Erythroblast (primary cell): ENCODE measurements at regions not wholly inside any gene's neighbourhood (a gene's known extent, or its start where the extent isn't known, plus 50 kb on each side); places are given as distances from the start of the nearest gene placed in this dataset.

Source experiments
- GATA1 ChIP-seq: IDR thresholded peaks from 2 replicates; pipeline ENCODE4 v1.6.1; 2011; ENCODE audit warnings: low read depth, mild to moderate bottlenecking, control low read depth, low read length, moderate library complexity
- POLR2A ChIP-seq: IDR thresholded peaks from 2 replicates; pipeline ENCODE4 v1.6.1; 2011; ENCODE audit warnings: mild to moderate bottlenecking, low read length

DNA sequence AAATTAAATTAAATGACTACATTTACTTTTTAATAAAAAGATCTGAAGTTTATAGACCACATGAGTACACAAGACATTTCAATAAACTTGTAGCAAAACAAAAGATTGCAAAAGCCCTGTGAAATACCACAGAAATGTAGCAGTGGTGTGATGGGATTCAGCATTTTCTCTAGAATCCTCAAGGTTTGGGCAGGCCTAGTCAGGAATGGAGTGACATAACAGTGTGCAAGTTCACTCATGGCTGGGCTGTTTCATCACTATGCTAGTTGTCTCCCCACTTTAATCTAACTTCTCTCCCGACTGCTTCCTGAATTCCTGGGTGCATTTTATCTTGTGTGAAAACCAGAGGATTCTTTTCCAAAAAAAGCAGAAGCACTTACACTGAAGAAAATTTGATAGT lies 1089.9 kb upstream of the DDX18 start:
- no peak for TF ChIP-seq POLR2A
- TF ChIP-seq GATA1, result no peak
